GM23338 (cell line): ENCODE measurements at regions not wholly inside any gene's neighbourhood (a gene's known extent, or its start where the extent isn't known, plus 50 kb on each side); places are given as distances from the start of the nearest gene placed in this dataset.

ENCODE experiments used
- EZH2 ChIP-seq: fragments of 200-600 bp; sonication (generic); IDR thresholded peaks from one replicate; pipeline ENCODE4 v1.8.0; 2017; ENCODE audit warnings: antibody characterized with exemption, mild to moderate bottlenecking, low read depth; ENCODE audit not compliant: unreplicated experiment
- JUNB ChIP-seq: IDR thresholded peaks from one replicate; pipeline ENCODE4 v1.6.1; 2016; ENCODE audit warnings: antibody characterized with exemption; ENCODE audit not compliant: unreplicated experiment
- POLR2AphosphoS5 ChIP-seq: IDR thresholded peaks from 2 replicates; pipeline ENCODE4 v1.6.1; 2016; ENCODE audit warnings: antibody characterized with exemption, low read depth
- STAT1 ChIP-seq: IDR thresholded peaks from one replicate; pipeline ENCODE4 v1.6.1; 2016; ENCODE audit warnings: antibody characterized with exemption; ENCODE audit not compliant: unreplicated experiment
- ZNF114 ChIP-seq: fragments of 250-450 bp; sonication (Bioruptor Pico); IDR thresholded peaks from 2 replicates; pipeline ENCODE4 v1.5.0; 2020; ENCODE audit warnings: mild to moderate bottlenecking, moderate library complexity
- TF ChIP-seq, protein P1 (sequence below), 2 experiments: fragments of 200-600 bp in 1 of 2; sonication (generic) in 1 of 2; conservative IDR thresholded peaks; 2 replicates each; pipeline versions ENCODE4 v1.5.1 to v1.6.1; 2016 to 2017; ENCODE audit warnings: antibody characterized with exemption in 2 of 2, low read depth in 2 of 2, mild to moderate bottlenecking in 2 of 2, moderate library complexity in 1 of 2

DNA sequence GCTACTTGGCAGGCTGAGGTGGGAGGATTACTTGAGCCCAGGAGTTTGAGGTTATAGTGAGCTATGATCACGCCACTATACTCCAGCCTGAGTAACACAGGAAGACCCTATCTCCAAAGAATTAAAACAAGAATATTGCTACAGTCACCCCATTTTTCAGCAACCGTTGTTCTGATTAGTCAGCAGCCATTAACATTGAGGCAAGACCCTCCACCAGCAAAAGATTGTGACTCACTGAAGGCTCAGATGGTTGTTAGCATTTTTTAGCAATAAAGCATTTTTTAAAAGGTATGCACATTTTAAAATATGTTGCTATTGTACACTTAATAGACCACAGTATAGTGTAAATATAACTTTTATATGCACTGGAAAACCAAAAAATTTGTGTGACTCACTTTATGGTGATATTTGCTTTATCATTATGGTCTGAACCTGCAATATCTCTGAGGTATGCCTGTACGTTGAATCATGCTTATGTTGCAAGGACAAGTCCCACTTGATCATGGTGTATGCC is 492.6 kb downstream of the SQOR start:
- TF ChIP-seq, protein P1, sequence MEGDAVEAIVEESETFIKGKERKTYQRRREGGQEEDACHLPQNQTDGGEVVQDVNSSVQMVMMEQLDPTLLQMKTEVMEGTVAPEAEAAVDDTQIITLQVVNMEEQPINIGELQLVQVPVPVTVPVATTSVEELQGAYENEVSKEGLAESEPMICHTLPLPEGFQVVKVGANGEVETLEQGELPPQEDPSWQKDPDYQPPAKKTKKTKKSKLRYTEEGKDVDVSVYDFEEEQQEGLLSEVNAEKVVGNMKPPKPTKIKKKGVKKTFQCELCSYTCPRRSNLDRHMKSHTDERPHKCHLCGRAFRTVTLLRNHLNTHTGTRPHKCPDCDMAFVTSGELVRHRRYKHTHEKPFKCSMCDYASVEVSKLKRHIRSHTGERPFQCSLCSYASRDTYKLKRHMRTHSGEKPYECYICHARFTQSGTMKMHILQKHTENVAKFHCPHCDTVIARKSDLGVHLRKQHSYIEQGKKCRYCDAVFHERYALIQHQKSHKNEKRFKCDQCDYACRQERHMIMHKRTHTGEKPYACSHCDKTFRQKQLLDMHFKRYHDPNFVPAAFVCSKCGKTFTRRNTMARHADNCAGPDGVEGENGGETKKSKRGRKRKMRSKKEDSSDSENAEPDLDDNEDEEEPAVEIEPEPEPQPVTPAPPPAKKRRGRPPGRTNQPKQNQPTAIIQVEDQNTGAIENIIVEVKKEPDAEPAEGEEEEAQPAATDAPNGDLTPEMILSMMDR (conservative IDR thresholded peaks at IDR 0.05; ENCODE audit: low read depth in 2 of 2) = no peak
- TF ChIP-seq POLR2AphosphoS5 (no peak), STAT1 (no peak), EZH2 (no peak), ZNF114 (CRISPR knock-in tag) (no peak), JUNB (no peak)
